Neuronal stem cell (in vitro differentiated cells): ENCODE measurements at regions not wholly inside any gene's neighbourhood (a gene's known extent, or its start where the extent isn't known, plus 50 kb on each side); places are given as distances from the start of the nearest gene placed in this dataset.
"Not testable (repeated sequence)": the region's sequence is repeated elsewhere in the genome, so short reads cannot be mapped to it uniquely, and the experiment has no call there.

Experiments
- DNase-seq: peaks from one replicate; pipeline ENCODE4 v3.0.0-alpha.2; 2013; ENCODE audit warnings: low spot score
- H2AFZ ChIP-seq: one replicate; pipeline ENCODE4 v1.6.1; 2013; ENCODE audit warnings: mild to moderate bottlenecking, low read length, inconsistent platforms
- H2AK5ac ChIP-seq: 2 replicates; pipeline ENCODE4 v1.6.1; 2013; ENCODE audit warnings: low read depth, mild to moderate bottlenecking, inconsistent platforms, low read length, moderate library complexity, mixed read lengths
- H2BK120ac ChIP-seq: 2 replicates; pipeline ENCODE4 v1.6.1; 2013; ENCODE audit warnings: low read depth, mild to moderate bottlenecking, inconsistent platforms, low read length, moderate library complexity, mixed read lengths
- H2BK12ac ChIP-seq: one replicate; pipeline ENCODE4 v1.6.1; 2013; ENCODE audit warnings: low read length, inconsistent platforms
- H2BK15ac ChIP-seq: 2 replicates; pipeline ENCODE4 v1.6.1; 2013; ENCODE audit warnings: mild to moderate bottlenecking, low read length, inconsistent platforms, mixed read lengths
- H2BK5ac ChIP-seq: one replicate; pipeline ENCODE4 v1.6.1; 2013; ENCODE audit warnings: inconsistent platforms, mild to moderate bottlenecking, low read length, moderate library complexity
- H3K14ac ChIP-seq: one replicate; pipeline ENCODE4 v1.6.1; 2013; ENCODE audit warnings: low read length, inconsistent platforms
- H3K18ac ChIP-seq: 2 replicates; pipeline ENCODE4 v1.6.1; 2013; ENCODE audit warnings: low read length, inconsistent platforms
- H3K23ac ChIP-seq: 2 replicates; pipeline ENCODE4 v1.6.1; 2013; ENCODE audit warnings: low read depth, mild to moderate bottlenecking, mixed read lengths, low read length, inconsistent platforms; ENCODE audit not compliant: poor library complexity
- H3K27ac ChIP-seq: replicated peaks from 3 replicates; pipeline ENCODE4 v1.5.1; 2013; ENCODE audit warnings: low read length, inconsistent platforms
- H3K27me3 ChIP-seq, 3 experiments: 2 replicates each; pipeline ENCODE4 v1.6.1; 2013; ENCODE audit warnings: low read length in 3 of 3, mild to moderate bottlenecking in 2 of 3, inconsistent platforms in 1 of 3, low read depth in 1 of 3, mixed read lengths in 1 of 3, moderate library complexity in 1 of 3; ENCODE audit not compliant: control insufficient read depth in 3 of 3, insufficient read depth in 3 of 3
- H3K36me3 ChIP-seq, 2 donors: replicated peaks in 1 of 2; 2 replicates each; pipeline ENCODE4 v1.6.1; 2013; ENCODE audit warnings: low read length in 2 of 2; ENCODE audit not compliant: control insufficient read depth in 2 of 2, insufficient read depth in 2 of 2
- H3K4ac ChIP-seq: 2 replicates; pipeline ENCODE4 v1.6.1; 2013; ENCODE audit warnings: inconsistent platforms, mild to moderate bottlenecking, low read length, moderate library complexity
- H3K4me1 ChIP-seq, 2 donors: 1 replicate in 1 of 2; 2 replicates in 1 of 2; pipeline ENCODE4 v1.6.1; 2013; ENCODE audit warnings: low read length in 2 of 2, low read depth in 1 of 2; ENCODE audit not compliant: control insufficient read depth in 2 of 2, insufficient read depth in 1 of 2
- H3K4me2 ChIP-seq: one replicate; pipeline ENCODE4 v1.6.1; 2013; ENCODE audit warnings: mild to moderate bottlenecking, low read length, inconsistent platforms; ENCODE audit not compliant: insufficient read depth, poor library complexity, severe bottlenecking
- H3K4me3 ChIP-seq, 2 donors: 2 replicates each; pipeline ENCODE4 v1.5.1; 2013; ENCODE audit warnings: low read length in 2 of 2, mild to moderate bottlenecking in 2 of 2, inconsistent platforms in 1 of 2, moderate library complexity in 1 of 2
- H3K79me1 ChIP-seq: one replicate; pipeline ENCODE4 v1.6.1; 2013; ENCODE audit warnings: low read depth, mild to moderate bottlenecking, inconsistent platforms, low read length, moderate library complexity
- H3K9ac ChIP-seq: one replicate; pipeline ENCODE4 v1.6.1; 2013; ENCODE audit warnings: mild to moderate bottlenecking, low read depth, low read length, inconsistent platforms; ENCODE audit not compliant: poor library complexity
- H3K9me3 ChIP-seq, 2 donors: replicated peaks in 1 of 2; 2 replicates each; pipeline versions ENCODE3 to v1.6.1; 2013; ENCODE audit warnings: low read length in 2 of 2, mild to moderate bottlenecking in 2 of 2, inconsistent platforms in 1 of 2, low read depth in 1 of 2, mixed read lengths in 1 of 2, moderate library complexity in 1 of 2; ENCODE audit not compliant: control insufficient read depth in 2 of 2, insufficient read depth in 1 of 2
- H4K8ac ChIP-seq: one replicate; pipeline ENCODE4 v1.6.1; 2013; ENCODE audit warnings: low read depth, mild to moderate bottlenecking, inconsistent platforms, low read length, moderate library complexity
- H4K91ac ChIP-seq: one replicate; pipeline ENCODE4 v1.6.1; 2013; ENCODE audit warnings: low read length, low read depth, mild to moderate bottlenecking, inconsistent platforms; ENCODE audit not compliant: poor library complexity
- WGBS, 2 donors: extraction: QIAGEN DNeasy Blood & Tissue Kit; methylation state at CpG; one replicate each; pipeline ENCODE4 v1.1.7; 2013; ENCODE audit warnings: missing lambda C conversion rate in 2 of 2, mixed read lengths in 1 of 2; ENCODE audit not compliant: insufficient read length in 2 of 2, insufficient replicate concordance in 1 of 2; ENCODE audit errors: extremely low coverage in 2 of 2; 5-methylcytosine and 5-hydroxymethylcytosine counted together

DNA sequence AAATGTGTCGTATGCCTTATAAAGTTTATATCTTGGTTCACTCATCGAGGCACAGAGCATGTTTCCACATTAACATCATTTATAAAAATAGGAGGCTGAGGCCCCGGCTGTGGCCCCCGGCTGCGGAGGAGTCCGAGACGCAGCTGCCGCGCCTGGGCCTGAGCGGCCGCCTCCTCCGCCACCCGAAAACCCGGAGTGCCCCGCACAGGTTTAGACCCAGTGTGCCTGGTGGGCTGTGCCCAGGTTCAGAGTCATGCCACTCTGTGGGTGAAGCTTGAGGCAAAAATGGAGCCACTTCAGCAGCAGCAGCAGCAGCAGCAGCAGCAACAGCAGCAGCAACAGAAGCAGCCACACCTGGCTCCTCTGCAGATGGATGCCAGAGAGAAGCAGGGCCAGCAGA is 299.2 kb upstream of the ADGRL2 start:
- not testable (repeated sequence) for H2BK5ac ChIP-seq, H3K18ac ChIP-seq, H3K4me1 ChIP-seq, H2BK120ac ChIP-seq, H2BK15ac ChIP-seq, H2BK12ac ChIP-seq, H2AFZ ChIP-seq, H3K27me3 ChIP-seq, H3K27ac ChIP-seq, H3K9me3 ChIP-seq, H3K9ac ChIP-seq, H3K23ac ChIP-seq, H3K4me3 ChIP-seq, H3K4me2 ChIP-seq, DNase-seq, H4K91ac ChIP-seq, H3K4ac ChIP-seq, H3K36me3 ChIP-seq, H3K14ac ChIP-seq, H2AK5ac ChIP-seq, H3K79me1 ChIP-seq
- no CpG with 5 or more reads among the region's 15 CpGs for WGBS, 2 donors
- peak overlapping the region; percentile 17 for H4K8ac ChIP-seq

- H3K27me3 ChIP-seq: no peaks in the 10 kb centered on the region
- no peak overlapping the region for H3K14ac ChIP-seq
- no peak overlapping the region for H4K8ac ChIP-seq
- H4K91ac ChIP-seq: no peak overlapping the region
- no peak overlapping the region for H2AK5ac ChIP-seq
- no peak overlapping the region for H3K4me2 ChIP-seq
- H2BK120ac ChIP-seq: no peak overlapping the region
- no peak overlapping the region for H3K23ac ChIP-seq
- no peaks in the 10 kb centered on the region for H3K9me3 ChIP-seq
- WGBS, 2 donors: no CpG with 5 or more reads among the region's 2 CpGs
- H3K9ac ChIP-seq: no peak overlapping the region
- no peak overlapping the region for H3K4me3 ChIP-seq
- H3K4me1 ChIP-seq: peaks cover 0 to 16% of the 10 kb centered on the region in 2 donors
- no peak overlapping the region for H3K27ac ChIP-seq
- no peak overlapping the region for H2AFZ ChIP-seq
- no peak overlapping the region for H3K18ac ChIP-seq
- no peak overlapping the region for H2BK12ac ChIP-seq
- no peak overlapping the region for H2BK5ac ChIP-seq
- DNase-seq: no peak
- H3K79me1 ChIP-seq: no peaks in the 10 kb centered on the region
- no peaks in the 10 kb centered on the region for H3K36me3 ChIP-seq
- no peak overlapping the region for H3K4ac ChIP-seq
- no peak overlapping the region for H2BK15ac ChIP-seq
Measured at GRCh38 chr1:81499487-81499886, 301.2 kb upstream of the ADGRL2 start.

- H3K27me3 ChIP-seq: no peaks in the 10 kb centered on the region
- H3K79me1 ChIP-seq: no peaks in the 10 kb centered on the region
- no peak overlapping the region for H2BK15ac ChIP-seq
- no peak overlapping the region for H2BK120ac ChIP-seq
- H3K4me1 ChIP-seq: peaks cover 0 to 19% of the 10 kb centered on the region in 2 donors
- no peaks in the 10 kb centered on the region for H3K9me3 ChIP-seq
- no peak overlapping the region for H2AK5ac ChIP-seq
- H2AFZ ChIP-seq: no peak overlapping the region
- H3K4me3 ChIP-seq: no peak overlapping the region
- WGBS, 2 donors: no CpG with 5 or more reads among the region's 5 CpGs
- no peak overlapping the region for H3K23ac ChIP-seq
- H3K27ac ChIP-seq: no peak overlapping the region
- H2BK12ac ChIP-seq: no peak overlapping the region
- H3K36me3 ChIP-seq: no peaks in the 10 kb centered on the region
- no peak overlapping the region for H2BK5ac ChIP-seq
- no peak overlapping the region for H3K4me2 ChIP-seq
- no peak for DNase-seq
- H3K14ac ChIP-seq: no peak overlapping the region
- H4K8ac ChIP-seq: no peak overlapping the region
- H4K91ac ChIP-seq: no peak overlapping the region
- no peak overlapping the region for H3K9ac ChIP-seq
- H3K4ac ChIP-seq: no peak overlapping the region
- no peak overlapping the region for H3K18ac ChIP-seq
Measured at GRCh38 chr1:81498471-81499462, 302.0 kb upstream of the ADGRL2 start.

DNA sequence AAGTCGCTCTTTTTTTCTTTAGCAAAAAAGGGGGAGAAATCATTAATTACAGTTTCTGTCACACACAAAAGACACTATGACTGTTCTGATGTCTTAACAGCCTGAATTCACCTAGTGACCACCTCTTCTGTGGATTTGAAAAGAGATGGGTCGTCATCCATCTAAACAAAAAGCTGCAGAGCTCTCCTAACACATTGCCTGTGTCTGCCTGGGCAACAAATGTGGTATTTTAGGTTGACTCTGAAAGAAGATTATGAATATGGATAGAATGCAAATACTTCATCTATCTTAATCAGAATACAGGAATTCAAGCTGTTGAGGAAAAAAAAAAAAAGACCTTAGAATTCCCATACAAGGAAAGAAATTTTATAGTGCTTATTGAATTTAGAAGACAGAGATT is 304.4 kb upstream of the ADGRL2 start:
- Histone ChIP-seq H3K4me3 (no peak overlapping the region), H2BK12ac (no peak overlapping the region), H2AFZ (no peak overlapping the region), H3K36me3 (no peaks in the 10 kb centered on the region), H2AK5ac (no peak overlapping the region), H3K23ac (no peak overlapping the region), H2BK15ac (no peak overlapping the region), H3K27ac (no peak overlapping the region), H2BK5ac (no peak overlapping the region), H3K4me1 (peaks cover 0 to 29% of the 10 kb centered on the region in 2 donors), H3K18ac (no peak overlapping the region), H3K27me3 (no peaks in the 10 kb centered on the region), H3K9ac (no peak overlapping the region), H4K91ac (no peak overlapping the region), H2BK120ac (no peak overlapping the region), H3K9me3 (no peaks in the 10 kb centered on the region), H3K4ac (no peak overlapping the region), H3K79me1 (no peaks in the 10 kb centered on the region), H3K4me2 (no peak overlapping the region), H3K14ac (no peak overlapping the region), H4K8ac (no peak overlapping the region)
- WGBS, 2 donors: no CpG with 5 or more reads among the region's 2 CpGs
- DNase-seq: no peak
